Activated CD8-positive, alpha-beta T cell treated with anti-CD3 and anti-CD28 coated beads for 36 hours (primary cell): ENCODE measurements at regions not wholly inside any gene's neighbourhood (a gene's known extent, or its start where the extent isn't known, plus 50 kb on each side); places are given as distances from the start of the nearest gene placed in this dataset.

Experiments
- ATAC-seq: fragments of 200-7000 bp; cut with Tn5 transposase; one replicate; pipeline ENCODE4 v1.10.0; 2021; ENCODE audit warnings: mild to moderate bottlenecking, moderate library complexity
- CTCF ChIA-PET: fragments of 350-600 bp; sonication (Branson Sonifier 250); formaldehyde crosslinking; loops from one replicate; lab custom pipeline; 2021; ENCODE audit warnings: antibody characterized with exemption; lab: Charles Lee
- POLR2A ChIA-PET: fragments of 350-600 bp; sonication (Branson Sonifier 250); formaldehyde crosslinking; loops from one replicate; lab custom pipeline; 2021; ENCODE audit warnings: antibody characterized with exemption; lab: Charles Lee
- DNase-seq: peaks from one replicate; pipeline ENCODE4 v3.0.0-alpha.2; 2020
- H3K27ac Mint-ChIP-seq: one replicate; pipeline ENCODE4 v1.8.0; 2021; ENCODE audit warnings: mild to moderate bottlenecking, mixed read lengths
- H3K27me3 Mint-ChIP-seq: one replicate; pipeline ENCODE4 v1.8.0; 2021; ENCODE audit warnings: mixed read lengths
- H3K36me3 Mint-ChIP-seq: one replicate; pipeline ENCODE4 v1.8.0; 2021; ENCODE audit warnings: low read depth, mixed read lengths
- H3K4me1 Mint-ChIP-seq: one replicate; pipeline ENCODE4 v1.8.0; 2021; ENCODE audit warnings: low read depth, mixed read lengths
- H3K4me3 Mint-ChIP-seq: one replicate; pipeline ENCODE4 v1.8.0; 2021; ENCODE audit warnings: mild to moderate bottlenecking, moderate library complexity, mixed read lengths
- H3K9me3 Mint-ChIP-seq: one replicate; pipeline ENCODE4 v1.8.0; 2021; ENCODE audit warnings: mixed read lengths
- intact Hi-C: fragments of 100-400 bp; cut with micrococcal nuclease; formaldehyde crosslinking; loops from one replicate; pipeline ENCODE4 v1.10.0; 2022
- TF ChIP-seq, protein P1 (sequence below): fragments of 200-600 bp; IDR thresholded peaks from one replicate; pipeline ENCODE4 v1.8.0; 2022; ENCODE audit warnings: antibody characterized with exemption, mild to moderate bottlenecking

DNA sequence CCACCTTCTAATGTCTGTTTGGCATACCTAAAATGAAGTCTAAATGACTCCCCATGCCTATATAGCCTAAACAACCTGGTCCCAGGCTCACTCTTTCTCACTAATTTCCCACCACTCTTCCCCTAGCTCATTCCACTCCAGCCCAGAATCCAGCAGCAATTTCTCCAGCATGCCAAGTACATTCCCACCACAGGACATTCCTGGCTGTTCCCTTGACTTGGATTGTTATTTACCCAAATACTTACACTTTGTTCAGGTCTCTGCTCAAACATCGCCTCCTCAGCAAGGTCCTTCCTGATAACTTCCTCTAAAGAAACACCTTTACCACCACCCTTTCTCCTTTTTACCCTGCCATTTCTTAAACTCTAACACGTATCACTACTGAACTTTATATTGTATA is 743.4 kb downstream of the RPS29 start:
- ChIA-PET POLR2A (interaction anchor here (0.7 kb wide), 1 partner anchor 79 kb away, joined by 3 read pairs; no protein-coding TSS in a partner anchor), CTCF (no interaction called here)
- no peaks in the 10 kb centered on the region for H3K4me1 Mint-ChIP-seq
- ATAC-seq (no peak), DNase-seq (no peak)
- no peaks in the 10 kb centered on the region for H3K27me3 Mint-ChIP-seq
- no peaks in the 10 kb centered on the region for H3K36me3 Mint-ChIP-seq
- no peak overlapping the region for H3K4me3 Mint-ChIP-seq
- intact Hi-C loops = no loop called here
- TF ChIP-seq, protein P1, sequence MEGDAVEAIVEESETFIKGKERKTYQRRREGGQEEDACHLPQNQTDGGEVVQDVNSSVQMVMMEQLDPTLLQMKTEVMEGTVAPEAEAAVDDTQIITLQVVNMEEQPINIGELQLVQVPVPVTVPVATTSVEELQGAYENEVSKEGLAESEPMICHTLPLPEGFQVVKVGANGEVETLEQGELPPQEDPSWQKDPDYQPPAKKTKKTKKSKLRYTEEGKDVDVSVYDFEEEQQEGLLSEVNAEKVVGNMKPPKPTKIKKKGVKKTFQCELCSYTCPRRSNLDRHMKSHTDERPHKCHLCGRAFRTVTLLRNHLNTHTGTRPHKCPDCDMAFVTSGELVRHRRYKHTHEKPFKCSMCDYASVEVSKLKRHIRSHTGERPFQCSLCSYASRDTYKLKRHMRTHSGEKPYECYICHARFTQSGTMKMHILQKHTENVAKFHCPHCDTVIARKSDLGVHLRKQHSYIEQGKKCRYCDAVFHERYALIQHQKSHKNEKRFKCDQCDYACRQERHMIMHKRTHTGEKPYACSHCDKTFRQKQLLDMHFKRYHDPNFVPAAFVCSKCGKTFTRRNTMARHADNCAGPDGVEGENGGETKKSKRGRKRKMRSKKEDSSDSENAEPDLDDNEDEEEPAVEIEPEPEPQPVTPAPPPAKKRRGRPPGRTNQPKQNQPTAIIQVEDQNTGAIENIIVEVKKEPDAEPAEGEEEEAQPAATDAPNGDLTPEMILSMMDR = no peak
- H3K9me3 Mint-ChIP-seq = no peaks in the 10 kb centered on the region
- no peak overlapping the region for H3K27ac Mint-ChIP-seq

DNA sequence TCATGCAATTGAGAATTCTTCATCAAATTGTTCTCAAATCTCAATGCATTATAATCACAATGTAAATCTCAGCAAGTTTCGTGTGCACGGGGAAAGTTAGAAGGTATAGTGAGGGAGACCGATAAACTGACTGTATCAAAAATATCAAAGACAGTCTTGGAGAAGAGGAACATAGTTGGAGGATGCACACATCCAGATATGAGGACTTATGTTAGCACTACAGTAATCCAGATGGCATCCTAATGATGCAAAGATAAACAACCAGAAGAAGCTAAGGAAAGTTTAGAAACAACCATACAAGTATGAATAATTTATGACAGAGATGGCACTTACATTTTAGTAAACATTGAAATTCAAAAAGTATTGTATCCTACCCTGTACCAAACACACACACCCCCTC is 760.1 kb downstream of the RPS29 start:
- no peak for ATAC-seq
- Mint-ChIP-seq H3K4me3 (no peak overlapping the region), H3K4me1 (no peaks in the 10 kb centered on the region), H3K36me3 (no peaks in the 10 kb centered on the region), H3K27me3 (no peaks in the 10 kb centered on the region), H3K9me3 (peaks cover 2% of the 10 kb centered on the region), H3K27ac (no peak overlapping the region)
- no peak for DNase-seq
- POLR2A ChIA-PET = no interaction called here
- CTCF ChIA-PET = interaction anchor here (1.0 kb wide), 1 partner anchor 21 kb away, joined by 3 read pairs; no protein-coding TSS in a partner anchor
- intact Hi-C loops = no loop called here
- TF ChIP-seq, protein P1 = no peak

DNA sequence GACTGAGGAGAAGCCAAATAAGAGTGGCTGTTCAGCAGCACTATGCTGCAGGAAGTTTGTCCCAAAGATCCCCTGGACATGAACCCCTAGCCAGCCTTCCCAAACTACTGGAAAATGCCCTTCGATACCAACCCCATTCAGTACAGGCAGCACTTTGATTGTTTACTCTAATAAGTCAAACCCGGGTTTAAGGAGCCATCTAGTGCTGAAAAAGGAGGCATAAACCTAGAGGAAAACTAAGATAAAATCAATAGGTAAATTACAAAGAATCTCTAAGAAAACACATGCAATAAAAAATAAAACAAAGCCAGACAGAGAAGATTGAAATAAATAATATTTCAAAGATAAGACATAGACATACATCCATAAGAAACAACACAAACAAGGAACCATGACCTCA is 771.6 kb downstream of the RPS29 start:
- DNase-seq (no peak), ATAC-seq (no peak)
- Mint-ChIP-seq H3K9me3 (peaks cover 4% of the 10 kb centered on the region), H3K27ac (no peak overlapping the region), H3K4me3 (no peak overlapping the region), H3K36me3 (no peaks in the 10 kb centered on the region), H3K4me1 (no peaks in the 10 kb centered on the region), H3K27me3 (no peaks in the 10 kb centered on the region)
- POLR2A ChIA-PET = no interaction called here
- TF ChIP-seq, protein P1 = no peak
- intact Hi-C loops = no loop called here
- CTCF ChIA-PET = no interaction called here

DNA sequence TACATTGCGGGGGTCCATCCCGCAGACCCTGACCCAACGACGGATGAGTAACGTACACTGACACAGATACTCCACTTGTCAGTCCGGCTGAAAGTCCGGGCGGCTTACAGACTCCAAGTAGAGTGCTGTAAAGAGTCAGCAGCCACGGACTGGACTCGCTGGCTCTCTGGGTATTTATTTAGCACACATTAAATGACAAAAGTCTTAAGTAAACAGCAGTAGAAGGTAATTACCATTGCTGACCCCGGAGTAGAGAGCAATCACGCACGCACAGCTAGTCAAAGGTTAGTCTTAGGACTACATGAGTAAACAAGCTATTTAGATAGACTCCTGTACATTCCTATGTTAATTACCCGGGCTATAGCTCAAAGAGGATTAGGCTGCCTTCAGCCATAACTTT is 780.9 kb downstream of the RPS29 start:
- Mint-ChIP-seq H3K27ac (no peak overlapping the region), H3K27me3 (peaks cover 1% of the 10 kb centered on the region), H3K4me3 (no peak overlapping the region), H3K36me3 (no peaks in the 10 kb centered on the region), H3K4me1 (no peaks in the 10 kb centered on the region), H3K9me3 (peaks cover 7% of the 10 kb centered on the region)
- DNase-seq (no peak), ATAC-seq (no peak)
- intact Hi-C loops = no loop called here
- ChIA-PET CTCF (interaction anchor here (1.1 kb wide), 1 partner anchor 21 kb away, joined by 3 read pairs; no protein-coding TSS in a partner anchor), POLR2A (no interaction called here)
- TF ChIP-seq, protein P1 = no peak

DNA sequence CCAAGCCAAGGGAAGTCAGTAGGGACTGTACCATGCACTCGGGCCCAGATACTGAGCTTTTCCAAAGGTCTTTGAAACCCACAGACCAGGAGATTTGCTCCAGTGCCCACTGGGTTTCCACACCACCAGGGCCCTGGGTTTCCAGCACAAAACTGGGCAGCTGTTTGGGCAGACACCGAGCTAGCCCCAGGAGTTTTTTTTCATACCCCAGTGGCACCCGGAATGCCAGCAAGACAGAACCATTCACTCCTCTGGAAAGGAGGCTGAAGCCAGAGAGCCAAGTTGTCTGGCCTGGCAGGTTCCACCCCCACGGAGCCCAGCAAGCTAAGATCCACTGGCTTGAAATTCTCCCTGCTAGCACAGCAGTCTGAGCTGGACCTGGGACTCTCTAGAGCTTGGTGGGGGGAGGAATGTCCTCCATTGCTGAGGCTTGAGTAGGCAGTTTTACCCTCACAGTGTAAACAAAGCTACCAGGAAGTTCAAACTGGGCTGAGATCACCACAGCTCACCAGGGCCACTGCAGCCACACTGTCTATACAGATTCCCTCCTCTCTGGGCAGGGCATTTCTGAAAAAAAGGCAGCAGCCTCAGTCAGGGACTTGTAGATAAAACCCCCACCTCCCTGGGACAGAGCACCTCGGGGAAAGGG is 793.7 kb downstream of the RPS29 start:
- peaks cover 12% of the 10 kb centered on the region for H3K9me3 Mint-ChIP-seq
- H3K27me3 Mint-ChIP-seq = no peaks in the 10 kb centered on the region
- no peak for ATAC-seq
- no peaks in the 10 kb centered on the region for H3K4me1 Mint-ChIP-seq
- DNase-seq = no peak
- intact Hi-C loops = no loop called here
- H3K36me3 Mint-ChIP-seq = no peaks in the 10 kb centered on the region
- H3K4me3 Mint-ChIP-seq = no peak overlapping the region
- ChIA-PET POLR2A (no interaction called here), CTCF (no interaction called here)
- H3K27ac Mint-ChIP-seq = no peak overlapping the region
- TF ChIP-seq, protein P1 = no peak
